ENCODE measurements at regions not wholly inside any gene's neighbourhood (a gene's known extent, or its start where the extent isn't known, plus 50 kb on each side); places are given as distances from the start of the nearest gene placed in this dataset.

- peaks cover 0 to 38% of the 10 kb centered on the region in 2 donors for H3K27me3 ChIP-seq
- H3K27ac ChIP-seq: no peak overlapping the region
- H3K4me1 ChIP-seq: no peaks in the 10 kb centered on the region
- intact Hi-C loops (cut with DNase I): no loop called here
- no peak overlapping the region for H3K4me3 ChIP-seq
- TF ChIP-seq CTCF (IDR thresholded peaks at IDR 0.05): no peak
- no peaks in the 10 kb centered on the region for H3K36me3 ChIP-seq
- H3K9me3 ChIP-seq: no peaks in the 10 kb centered on the region
- DNase-seq (no peak), ATAC-seq (no peak)
These were observed 80.7 kb upstream of the CCDC167 start for GRCh38 chr6:37580176-37580955.

- intact Hi-C loops (cut with DNase I): no loop called here
- ATAC-seq: no peak
- Histone ChIP-seq H3K4me1 (no peaks in the 10 kb centered on the region), H3K27ac (no peak overlapping the region), H3K9me3 (no peaks in the 10 kb centered on the region), H3K36me3 (no peaks in the 10 kb centered on the region), H3K4me3 (no peak overlapping the region), H3K27me3 (peaks cover 0 to 29% of the 10 kb centered on the region in 2 donors)
- DNase-seq: no peak
- no peak for TF ChIP-seq CTCF (IDR thresholded peaks at IDR 0.05)
These were observed 79.9 kb upstream of the CCDC167 start for GRCh38 chr6:37579444-37580067.

- H3K9me3 ChIP-seq: no peaks in the 10 kb centered on the region
- H3K4me3 ChIP-seq: no peak overlapping the region
- peaks cover 0 to 24% of the 10 kb centered on the region in 2 donors for H3K27me3 ChIP-seq
- H3K36me3 ChIP-seq: no peaks in the 10 kb centered on the region
- ATAC-seq (no peak), DNase-seq (no peak)
- H3K27ac ChIP-seq: no peak overlapping the region
- TF ChIP-seq CTCF (IDR thresholded peaks at IDR 0.05): no peak
- intact Hi-C loops (cut with DNase I): no loop called here
- H3K4me1 ChIP-seq: no peaks in the 10 kb centered on the region
These were observed 78.4 kb upstream of the CCDC167 start for GRCh38 chr6:37578104-37578503.

- no peak for TF ChIP-seq CTCF (IDR thresholded peaks at IDR 0.05)
- H3K27me3 ChIP-seq: peaks cover under 1 to 24% of the 10 kb centered on the region in 2 donors
- H3K9me3 ChIP-seq: no peaks in the 10 kb centered on the region
- no peak overlapping the region for H3K27ac ChIP-seq
- intact Hi-C loops (cut with DNase I): no loop called here
- no peak for DNase-seq
- no peaks in the 10 kb centered on the region for H3K36me3 ChIP-seq
- H3K4me3 ChIP-seq: no peak overlapping the region
- no peak for ATAC-seq
- H3K4me1 ChIP-seq: no peaks in the 10 kb centered on the region
These were observed 76.6 kb upstream of the CCDC167 start for GRCh38 chr6:37576336-37576737.

- H3K4me3 ChIP-seq: no peak overlapping the region
- DNase-seq: no peak
- TF ChIP-seq CTCF (IDR thresholded peaks at IDR 0.05): no peak
- H3K9me3 ChIP-seq: no peaks in the 10 kb centered on the region
- no peak for ATAC-seq
- no peak overlapping the region for H3K27ac ChIP-seq
- peaks cover 9 to 35% of the 10 kb centered on the region in 2 donors for H3K27me3 ChIP-seq
- H3K4me1 ChIP-seq: no peaks in the 10 kb centered on the region
- H3K36me3 ChIP-seq: no peaks in the 10 kb centered on the region
- intact Hi-C loops (cut with DNase I): no loop called here
These were observed 75.5 kb upstream of the CCDC167 start for GRCh38 chr6:37575221-37575620.
